NB4 (cell line): ENCODE measurements at regions not wholly inside any gene's neighbourhood (a gene's known extent, or its start where the extent isn't known, plus 50 kb on each side); places are given as distances from the start of the nearest gene placed in this dataset.

Experiments
- DNase-seq: peaks from one replicate; pipeline ENCODE4 v3.0.0; 2010; ENCODE audit warnings: low read depth
- H3K4me3 ChIP-seq: one replicate; pipeline ENCODE4 v1.5.1; 2011; ENCODE audit warnings: mild to moderate bottlenecking, low read depth, low read length, moderate library complexity
- CTCF ChIP-seq: IDR thresholded peaks from one replicate; pipeline ENCODE4 v1.5.1; 2012; ENCODE audit warnings: low read depth, low read length
- MAX ChIP-seq: IDR thresholded peaks from 2 replicates; pipeline ENCODE4 v1.6.1; 2011; ENCODE audit warnings: low read depth, low read length
- MYC ChIP-seq: IDR thresholded peaks from 2 replicates; pipeline ENCODE4 v1.6.1; 2011; ENCODE audit warnings: low read depth, low read length
- POLR2A ChIP-seq: IDR thresholded peaks from 2 replicates; pipeline ENCODE4 v1.6.1; 2011; ENCODE audit warnings: mild to moderate bottlenecking; ENCODE audit not compliant: insufficient read length; ENCODE audit errors: extremely low read depth

GRCh38 chr5:89297066-89297465 lies 414.1 kb upstream of the MEF2C start:
- TF ChIP-seq MAX (no peak), CTCF (no peak), POLR2A (no peak), MYC (no peak)
- DNase-seq, result no peak
- no peak overlapping the region for H3K4me3 ChIP-seq

- TF ChIP-seq MYC (peak; percentile 41; the same call in 1 of the 2 replicates), CTCF (no peak), MAX (0 out of 2 replicates have a peak, but pooled peaks have one; percentile 16)
- H3K4me3 ChIP-seq, result no peak overlapping the region
- DNase-seq, result peak; percentile 74
Measured at GRCh38 chr5:89293810-89294209, 410.8 kb upstream of the MEF2C start.

- TF ChIP-seq POLR2A, result no peak
- TF ChIP-seq MYC, result no peak
- no peak for TF ChIP-seq CTCF
- TF ChIP-seq MAX, result no peak
- DNase-seq, result no peak
- no peak overlapping the region for H3K4me3 ChIP-seq
Measured at GRCh38 chr5:89292487-89292886, 409.5 kb upstream of the MEF2C start.

GRCh38 chr5:89289604-89290003 lies 406.6 kb upstream of the MEF2C start:
- TF ChIP-seq POLR2A (no peak), CTCF (no peak), MAX (no peak), MYC (no peak)
- no peak for DNase-seq
- no peak overlapping the region for H3K4me3 ChIP-seq

- no peak for TF ChIP-seq MAX
- no peak for TF ChIP-seq CTCF
- TF ChIP-seq MYC, result no peak
- no peak for TF ChIP-seq POLR2A
- DNase-seq, result no peak
Measured at GRCh38 chr5:89287964-89288363, 405.0 kb upstream of the MEF2C start.

GRCh38 chr5:89286320-89286719 lies 403.3 kb upstream of the MEF2C start:
- no peak overlapping the region for H3K4me3 ChIP-seq
- TF ChIP-seq POLR2A, result no peak
- no peak for TF ChIP-seq MYC
- TF ChIP-seq CTCF, result no peak
- TF ChIP-seq MAX, result no peak
- no peak for DNase-seq

More at GRCh38 chr5:89287964-89288363, 405.0 kb upstream of the MEF2C start:
- no peak overlapping the region for H3K4me3 ChIP-seq
